Activated T-cell treated with anti-CD3 and anti-CD28 coated beads, Interleukin-2, amount 50 U/mL, for 72 hours (primary cell): ENCODE measurements at regions not wholly inside any gene's neighbourhood (a gene's known extent, or its start where the extent isn't known, plus 50 kb on each side); places are given as distances from the start of the nearest gene placed in this dataset.

Source experiments
- ATAC-seq, 2 donors: fragments of 150-1000 bp; cut with Tn5 transposase; replicated peaks in 1 of 2; 2 replicates each; pipeline ENCODE4 v1.10.0; 2021; ENCODE audit warnings: moderate library complexity in 2 of 2, mild to moderate bottlenecking in 1 of 2
- DNase-seq, 2 donors: peaks; one replicate each; pipeline ENCODE4 v3.0.0; 2021 to 2022; ENCODE audit warnings: mixed read lengths in 1 of 2
- H3K27ac Mint-ChIP-seq: one replicate; pipeline ENCODE4 v1.8.0; 2022; ENCODE audit warnings: mild to moderate bottlenecking, moderate library complexity, mixed read lengths
- H3K27me3 Mint-ChIP-seq: one replicate; pipeline ENCODE4 v1.8.0; 2022; ENCODE audit warnings: low read depth, mixed read lengths
- H3K36me3 Mint-ChIP-seq, 2 donors: one replicate each; pipeline ENCODE4 v1.8.0; 2022; ENCODE audit warnings: mixed read lengths in 2 of 2, mild to moderate bottlenecking in 1 of 2; ENCODE audit not compliant: insufficient read depth in 2 of 2
- H3K4me1 Mint-ChIP-seq: one replicate; pipeline ENCODE4 v1.8.0; 2022; ENCODE audit warnings: low read depth, mixed read lengths
- H3K4me3 Mint-ChIP-seq, 2 donors: one replicate each; pipeline ENCODE4 v1.8.0; 2022; ENCODE audit warnings: mild to moderate bottlenecking in 2 of 2, mixed read lengths in 2 of 2, moderate library complexity in 2 of 2
- H3K9me3 Mint-ChIP-seq, 2 donors: one replicate each; pipeline ENCODE4 v1.8.0; 2022; ENCODE audit warnings: mixed read lengths in 2 of 2

- no peak overlapping the region for H3K4me3 Mint-ChIP-seq
- ATAC-seq = no peak
- peaks cover 54% of the 10 kb centered on the region for H3K27me3 Mint-ChIP-seq
- H3K36me3 Mint-ChIP-seq = no peaks in the 10 kb centered on the region
- H3K27ac Mint-ChIP-seq = no peak overlapping the region
- H3K9me3 Mint-ChIP-seq = no peaks in the 10 kb centered on the region
- no peak for DNase-seq
- H3K4me1 Mint-ChIP-seq = no peaks in the 10 kb centered on the region
These were observed 1029.5 kb downstream of the MCTP2 start for GRCh38 chr15:95260856-95261255.

GRCh38 chr15:95261546-95261945, 1030.2 kb downstream of the MCTP2 start:
- no peak for ATAC-seq
- H3K9me3 Mint-ChIP-seq = no peaks in the 10 kb centered on the region
- no peak overlapping the region for H3K27ac Mint-ChIP-seq
- H3K36me3 Mint-ChIP-seq = no peaks in the 10 kb centered on the region
- H3K27me3 Mint-ChIP-seq = peaks cover 57% of the 10 kb centered on the region
- no peak overlapping the region for H3K4me3 Mint-ChIP-seq
- H3K4me1 Mint-ChIP-seq = no peaks in the 10 kb centered on the region
- no peak for DNase-seq

DNA sequence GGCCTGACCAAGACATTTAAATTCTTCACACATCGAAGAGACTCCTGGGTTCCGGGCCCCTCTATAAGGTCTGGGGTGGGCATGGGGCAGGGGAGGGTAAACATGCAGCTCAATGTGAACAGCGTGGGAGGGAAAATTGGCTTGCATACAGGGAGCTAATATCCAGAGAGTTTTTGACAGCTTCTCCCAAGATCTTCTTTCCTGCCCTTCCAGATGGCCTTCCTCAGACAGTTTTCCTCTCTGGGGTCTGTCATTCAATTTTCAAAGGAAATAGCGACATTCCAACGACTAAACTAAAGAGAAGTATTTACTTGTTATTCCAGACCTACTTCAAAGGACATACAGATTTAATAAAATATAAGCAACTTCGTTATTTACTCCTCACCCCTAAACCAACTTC, 1030.6 kb downstream of the MCTP2 start:
- Mint-ChIP-seq H3K27me3 (peaks cover 57% of the 10 kb centered on the region), H3K4me3 (no peak overlapping the region), H3K36me3 (no peaks in the 10 kb centered on the region), H3K4me1 (no peaks in the 10 kb centered on the region), H3K27ac (no peak overlapping the region), H3K9me3 (no peaks in the 10 kb centered on the region)
- DNase-seq (no peak), ATAC-seq (no peak)

DNA sequence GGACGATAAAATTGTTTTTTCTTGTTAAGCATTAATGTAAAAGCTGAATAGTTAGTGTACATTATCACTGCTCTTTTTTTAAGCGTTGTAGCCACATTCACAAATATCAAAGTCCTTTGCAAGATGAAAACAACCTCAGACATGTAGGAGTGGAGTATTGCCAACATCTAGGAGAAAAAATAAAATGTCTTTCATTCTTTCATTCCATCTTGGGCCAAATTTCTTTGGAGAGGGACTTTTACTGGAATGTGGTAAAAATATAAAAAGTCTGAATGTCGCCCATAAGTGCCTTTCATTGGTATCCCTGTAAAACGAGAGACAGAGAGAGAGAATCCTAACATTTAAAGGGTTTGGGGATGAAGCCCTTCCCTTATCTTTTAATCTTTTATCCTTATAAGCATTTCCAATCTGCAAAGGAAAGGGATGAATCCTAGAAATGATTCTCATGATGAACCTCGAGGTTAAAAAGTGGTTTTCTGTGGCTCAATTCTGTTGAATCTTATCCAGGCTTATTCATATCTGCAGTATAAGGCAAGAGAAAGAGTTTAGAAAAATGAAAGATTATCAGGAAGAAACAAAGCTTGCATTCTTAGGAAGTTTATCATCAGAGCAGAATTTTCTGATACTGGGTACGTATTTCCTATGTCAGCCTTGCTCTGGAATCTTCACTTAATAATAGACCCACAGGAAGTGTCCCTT, 1031.7 kb downstream of the MCTP2 start:
- Mint-ChIP-seq H3K27ac (no peak overlapping the region), H3K9me3 (no peaks in the 10 kb centered on the region), H3K4me3 (no peak overlapping the region), H3K4me1 (no peaks in the 10 kb centered on the region), H3K36me3 (no peaks in the 10 kb centered on the region), H3K27me3 (peaks cover 61% of the 10 kb centered on the region)
- ATAC-seq (no peak), DNase-seq (no peak)

GRCh38 chr15:95263751-95264150, 1032.4 kb downstream of the MCTP2 start:
- no peaks in the 10 kb centered on the region for H3K9me3 Mint-ChIP-seq
- no peak overlapping the region for H3K4me3 Mint-ChIP-seq
- H3K36me3 Mint-ChIP-seq = no peaks in the 10 kb centered on the region
- peaks cover 60% of the 10 kb centered on the region for H3K27me3 Mint-ChIP-seq
- ATAC-seq (no peak), DNase-seq (no peak)
- H3K27ac Mint-ChIP-seq = no peak overlapping the region
- no peaks in the 10 kb centered on the region for H3K4me1 Mint-ChIP-seq

GRCh38 chr15:95265419-95265997, 1034.1 kb downstream of the MCTP2 start:
- Mint-ChIP-seq H3K27me3 (peaks cover 47% of the 10 kb centered on the region), H3K36me3 (no peaks in the 10 kb centered on the region), H3K4me1 (no peaks in the 10 kb centered on the region), H3K27ac (no peak overlapping the region), H3K9me3 (no peaks in the 10 kb centered on the region), H3K4me3 (no peak overlapping the region)
- DNase-seq = no peak
- ATAC-seq = no peak

DNA sequence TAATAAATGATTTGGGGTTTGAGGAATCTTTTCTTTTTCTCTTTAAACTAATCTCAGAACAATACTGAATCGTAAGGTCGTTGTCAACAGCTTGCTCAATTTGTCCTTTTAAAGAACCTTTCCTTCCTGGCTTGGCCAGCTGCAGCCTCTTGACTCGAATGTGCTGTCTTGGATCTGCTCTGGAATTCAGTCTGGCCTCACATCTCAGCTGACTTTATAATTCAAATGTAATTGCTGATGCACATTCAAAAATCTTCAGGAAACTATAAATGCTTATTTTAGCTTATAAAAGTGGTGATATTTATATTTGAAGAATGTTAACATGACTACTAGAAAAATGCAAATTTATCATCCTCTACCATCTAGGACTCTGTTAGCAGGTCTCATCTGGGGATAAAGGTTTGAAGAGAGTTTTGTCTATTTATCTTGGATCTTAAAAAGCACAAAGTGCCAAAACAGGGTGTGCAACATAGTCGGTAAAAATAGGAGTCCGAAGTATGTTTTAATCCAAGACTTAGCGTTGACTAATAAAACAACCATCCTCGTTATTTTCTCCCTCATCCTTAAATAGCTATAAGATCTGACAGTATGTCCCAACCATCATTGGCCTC, 1035.2 kb downstream of the MCTP2 start:
- Mint-ChIP-seq H3K4me1 (no peaks in the 10 kb centered on the region), H3K9me3 (no peaks in the 10 kb centered on the region), H3K27ac (no peak overlapping the region), H3K27me3 (peaks cover 38% of the 10 kb centered on the region), H3K4me3 (no peak overlapping the region), H3K36me3 (no peaks in the 10 kb centered on the region)
- DNase-seq (no peak), ATAC-seq (no peak)

- no peak for ATAC-seq
- H3K27me3 Mint-ChIP-seq = peaks cover 39% of the 10 kb centered on the region
These were observed 1036.1 kb downstream of the MCTP2 start for GRCh38 chr15:95267481-95267880.

GRCh38 chr15:95269242-95270183, 1038.2 kb downstream of the MCTP2 start:
- Mint-ChIP-seq H3K27ac (no peak overlapping the region), H3K9me3 (peaks cover 0 to 3% of the 10 kb centered on the region in 2 donors), H3K36me3 (no peaks in the 10 kb centered on the region), H3K4me3 (no peak overlapping the region), H3K4me1 (no peaks in the 10 kb centered on the region), H3K27me3 (peaks cover 40% of the 10 kb centered on the region)
- ATAC-seq = no peak
- no peak for DNase-seq

More at GRCh38 chr15:95267481-95267880, 1036.1 kb downstream of the MCTP2 start:
- Mint-ChIP-seq H3K9me3 (peaks cover 0 to 3% of the 10 kb centered on the region in 2 donors), H3K27ac (no peak overlapping the region), H3K4me1 (no peaks in the 10 kb centered on the region), H3K4me3 (no peak overlapping the region), H3K36me3 (no peaks in the 10 kb centered on the region)
- no peak for DNase-seq

DNA sequence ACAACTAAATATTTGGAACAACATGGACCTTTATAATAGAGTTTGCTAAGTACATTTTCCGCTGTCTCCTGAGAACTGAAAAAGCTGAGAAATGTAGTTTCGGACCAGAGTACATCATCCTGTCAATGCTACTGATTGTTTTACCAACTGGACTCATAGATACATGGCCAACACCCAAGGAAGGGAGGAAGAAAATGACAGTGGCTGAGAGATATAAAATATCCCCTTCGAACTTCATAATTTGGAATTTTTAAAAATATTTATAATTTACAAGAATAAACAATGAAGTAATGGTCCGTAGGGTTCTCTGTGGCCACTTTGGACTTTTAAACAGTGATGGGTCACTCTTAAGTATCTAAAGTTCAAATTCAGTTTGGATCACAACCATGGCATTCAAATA, 1042.7 kb downstream of the MCTP2 start:
- no peak for ATAC-seq
- peaks cover 0 to 4% of the 10 kb centered on the region in 2 donors for H3K9me3 Mint-ChIP-seq
- H3K27me3 Mint-ChIP-seq = peaks cover 37% of the 10 kb centered on the region

DNA sequence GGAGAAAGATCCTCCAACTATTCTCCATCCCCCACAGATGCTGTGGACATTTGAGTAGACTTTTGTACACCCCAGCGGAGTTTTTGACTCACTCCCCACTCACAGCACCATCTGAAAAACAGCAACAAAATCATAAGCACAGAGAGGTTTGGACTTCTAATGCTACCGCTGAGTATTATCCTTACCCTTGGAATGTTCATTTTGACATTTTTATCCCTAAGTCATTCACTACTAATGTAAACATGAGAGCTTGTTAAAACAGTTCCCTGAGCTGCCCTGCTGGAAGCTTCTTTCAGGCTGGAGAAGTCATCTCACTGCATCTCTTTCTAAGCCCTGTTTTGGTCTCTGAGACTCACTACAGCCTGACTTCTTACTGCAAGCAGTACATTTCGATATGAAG, 1045.9 kb downstream of the MCTP2 start:
- H3K9me3 Mint-ChIP-seq = peaks cover 0 to 2% of the 10 kb centered on the region in 2 donors
- H3K27ac Mint-ChIP-seq = no peak overlapping the region
- H3K4me1 Mint-ChIP-seq = no peaks in the 10 kb centered on the region
- DNase-seq (no peak), ATAC-seq (no peak)
- no peak overlapping the region for H3K4me3 Mint-ChIP-seq
- H3K36me3 Mint-ChIP-seq = no peaks in the 10 kb centered on the region
- H3K27me3 Mint-ChIP-seq = peaks cover 52% of the 10 kb centered on the region

More for the DNA sequence above, 1042.7 kb downstream of the MCTP2 start:
- Mint-ChIP-seq H3K4me3 (no peak overlapping the region), H3K36me3 (no peaks in the 10 kb centered on the region), H3K4me1 (no peaks in the 10 kb centered on the region), H3K27ac (no peak overlapping the region)
- DNase-seq = no peak

DNA sequence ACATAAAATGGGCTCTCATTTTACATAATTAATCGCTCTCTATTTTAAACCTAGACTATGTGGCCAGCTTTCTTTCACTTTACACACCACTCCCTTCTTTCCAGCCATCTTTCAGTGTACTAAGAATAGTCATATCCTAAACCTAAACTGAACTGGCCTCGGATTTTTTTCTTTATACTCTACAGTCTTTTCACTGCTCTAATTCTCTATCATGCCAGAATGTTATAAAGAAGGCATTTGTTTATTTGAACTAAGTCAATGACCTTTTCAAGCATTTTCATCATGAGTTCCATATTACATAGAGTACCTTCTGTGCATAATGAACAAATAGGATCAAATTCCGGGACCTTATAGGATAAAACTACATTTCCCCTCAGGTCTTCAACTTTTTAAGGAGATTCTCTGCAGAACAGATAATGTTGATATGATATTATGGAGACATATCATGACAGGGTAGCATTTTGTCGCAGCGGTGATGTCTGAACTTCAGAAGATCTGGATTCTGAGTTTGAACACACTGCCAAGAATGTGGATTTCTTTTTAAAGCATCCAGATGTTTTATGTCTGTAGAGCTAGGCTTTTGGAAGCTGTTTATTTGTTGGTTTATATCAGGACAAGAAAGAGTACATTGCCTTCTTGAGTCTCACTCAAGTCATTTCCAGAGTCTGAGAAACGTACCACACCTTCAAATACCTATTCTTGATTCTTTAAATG, 1047.3 kb downstream of the MCTP2 start:
- H3K27me3 Mint-ChIP-seq = peaks cover 51% of the 10 kb centered on the region
- no peaks in the 10 kb centered on the region for H3K36me3 Mint-ChIP-seq
- no peak for DNase-seq
- no peaks in the 10 kb centered on the region for H3K4me1 Mint-ChIP-seq
- no peak overlapping the region for H3K27ac Mint-ChIP-seq
- no peak for ATAC-seq
- H3K9me3 Mint-ChIP-seq = peaks cover 0 to 2% of the 10 kb centered on the region in 2 donors
- H3K4me3 Mint-ChIP-seq = no peak overlapping the region
